Fibroblast of peridontal ligament (primary cell): ENCODE measurements at regions not wholly inside any gene's neighbourhood (a gene's known extent, or its start where the extent isn't known, plus 50 kb on each side); places are given as distances from the start of the nearest gene placed in this dataset.

Experiments used
- DNase-seq: peaks from one replicate; pipeline ENCODE4 v3.0.0-alpha.2; 2010; ENCODE audit errors: extremely low read depth

- DNase-seq, result no peak
Measured at GRCh38 chr17:62913991-62914570, 52.0 kb upstream of the TANC2 start.

GRCh38 chr17:62912363-62912762, 53.7 kb upstream of the TANC2 start:
- DNase-seq, result no peak

GRCh38 chr17:62911114-62911513, 54.9 kb upstream of the TANC2 start:
- DNase-seq, result peak; percentile 47

- no peak for DNase-seq
Measured at GRCh38 chr17:62910277-62910676, 55.8 kb upstream of the TANC2 start.

GRCh38 chr17:62907961-62908360, 58.1 kb upstream of the TANC2 start:
- no peak for DNase-seq

GRCh38 chr17:62906881-62907280, 59.2 kb upstream of the TANC2 start:
- DNase-seq, result no peak

- DNase-seq, result no peak
Measured at GRCh38 chr17:62905233-62905632, 60.8 kb upstream of the TANC2 start.

- DNase-seq, result no peak
Measured at GRCh38 chr17:62902531-62903220, 63.4 kb upstream of the TANC2 start.

- DNase-seq, result no peak
Measured at GRCh38 chr17:62901544-62901943, 64.5 kb upstream of the TANC2 start.

- no peak for DNase-seq
Measured at GRCh38 chr17:62900096-62900495, 65.9 kb upstream of the TANC2 start.

GRCh38 chr17:62899361-62899760, 66.7 kb upstream of the TANC2 start:
- DNase-seq, result no peak

GRCh38 chr17:62898239-62898864, 67.7 kb upstream of the TANC2 start:
- DNase-seq, result peak; percentile 45

GRCh38 chr17:62897706-62898105, 68.3 kb upstream of the TANC2 start:
- DNase-seq, result no peak

- DNase-seq, result no peak
Measured at GRCh38 chr17:62895320-62896301, 70.4 kb upstream of the TANC2 start.

GRCh38 chr17:62892870-62893338, 73.1 kb upstream of the TANC2 start:
- DNase-seq, result peak; percentile 60

- no peak for DNase-seq
Measured at GRCh38 chr17:62892061-62892675, 73.9 kb upstream of the TANC2 start.

- DNase-seq, result no peak
Measured at GRCh38 chr17:62891659-62892058, 74.4 kb upstream of the TANC2 start.

- DNase-seq, result no peak
Measured at GRCh38 chr17:62888765-62889164, 77.3 kb upstream of the TANC2 start.

- no peak for DNase-seq
Measured at GRCh38 chr17:62888148-62888547, 77.9 kb upstream of the TANC2 start.

- DNase-seq, result no peak
Measured at GRCh38 chr17:62887437-62887836, 78.6 kb upstream of the TANC2 start.

- no peak for DNase-seq
Measured at GRCh38 chr17:62884781-62885180, 76.7 kb upstream of the MARCHF10 start.

GRCh38 chr17:62882878-62883277, 74.8 kb upstream of the MARCHF10 start:
- DNase-seq, result peak; percentile 49
